LNCaP clone FGC (cell line): ENCODE measurements at regions not wholly inside any gene's neighbourhood (a gene's known extent, or its start where the extent isn't known, plus 50 kb on each side); places are given as distances from the start of the nearest gene placed in this dataset.

Experiments used
- DNase-seq: peaks from one replicate; pipeline ENCODE4 v3.0.0-alpha.2; 2011; ENCODE audit warnings: low read depth
- H3K4me3 ChIP-seq: 2 replicates; pipeline ENCODE4 v1.5.1; 2011; ENCODE audit warnings: mild to moderate bottlenecking, low read depth, low read length, control low read depth
- TF ChIP-seq, protein P1 (sequence below): IDR thresholded peaks from 2 replicates; pipeline ENCODE4 v1.5.1; 2012; ENCODE audit warnings: mild to moderate bottlenecking; ENCODE audit not compliant: control insufficient read depth, insufficient read depth; ENCODE audit errors: extremely low read depth

DNA sequence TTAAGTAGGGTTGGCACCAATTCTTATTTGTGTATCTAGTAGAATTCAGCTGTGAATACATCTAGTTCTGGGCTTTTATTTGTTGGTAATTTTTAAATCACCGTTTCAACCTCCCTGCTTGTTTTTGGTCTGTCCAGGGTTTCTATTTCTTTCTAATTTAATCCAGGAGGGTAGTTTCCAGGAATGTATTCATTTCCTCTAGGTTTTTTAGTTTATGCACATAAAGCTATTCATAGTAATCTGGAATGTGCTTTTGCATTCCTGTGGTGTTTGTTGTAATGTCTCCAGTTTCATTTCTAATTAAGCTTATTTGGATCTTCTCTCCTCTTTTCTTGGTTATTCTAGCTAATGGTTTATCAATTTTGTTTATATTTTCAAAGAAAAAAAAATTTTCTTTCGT lies 1361.8 kb upstream of the DDX18 start:
- H3K4me3 ChIP-seq, result no peak overlapping the region
- TF ChIP-seq, protein P1, sequence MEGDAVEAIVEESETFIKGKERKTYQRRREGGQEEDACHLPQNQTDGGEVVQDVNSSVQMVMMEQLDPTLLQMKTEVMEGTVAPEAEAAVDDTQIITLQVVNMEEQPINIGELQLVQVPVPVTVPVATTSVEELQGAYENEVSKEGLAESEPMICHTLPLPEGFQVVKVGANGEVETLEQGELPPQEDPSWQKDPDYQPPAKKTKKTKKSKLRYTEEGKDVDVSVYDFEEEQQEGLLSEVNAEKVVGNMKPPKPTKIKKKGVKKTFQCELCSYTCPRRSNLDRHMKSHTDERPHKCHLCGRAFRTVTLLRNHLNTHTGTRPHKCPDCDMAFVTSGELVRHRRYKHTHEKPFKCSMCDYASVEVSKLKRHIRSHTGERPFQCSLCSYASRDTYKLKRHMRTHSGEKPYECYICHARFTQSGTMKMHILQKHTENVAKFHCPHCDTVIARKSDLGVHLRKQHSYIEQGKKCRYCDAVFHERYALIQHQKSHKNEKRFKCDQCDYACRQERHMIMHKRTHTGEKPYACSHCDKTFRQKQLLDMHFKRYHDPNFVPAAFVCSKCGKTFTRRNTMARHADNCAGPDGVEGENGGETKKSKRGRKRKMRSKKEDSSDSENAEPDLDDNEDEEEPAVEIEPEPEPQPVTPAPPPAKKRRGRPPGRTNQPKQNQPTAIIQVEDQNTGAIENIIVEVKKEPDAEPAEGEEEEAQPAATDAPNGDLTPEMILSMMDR, result no peak
- DNase-seq, result no peak

DNA sequence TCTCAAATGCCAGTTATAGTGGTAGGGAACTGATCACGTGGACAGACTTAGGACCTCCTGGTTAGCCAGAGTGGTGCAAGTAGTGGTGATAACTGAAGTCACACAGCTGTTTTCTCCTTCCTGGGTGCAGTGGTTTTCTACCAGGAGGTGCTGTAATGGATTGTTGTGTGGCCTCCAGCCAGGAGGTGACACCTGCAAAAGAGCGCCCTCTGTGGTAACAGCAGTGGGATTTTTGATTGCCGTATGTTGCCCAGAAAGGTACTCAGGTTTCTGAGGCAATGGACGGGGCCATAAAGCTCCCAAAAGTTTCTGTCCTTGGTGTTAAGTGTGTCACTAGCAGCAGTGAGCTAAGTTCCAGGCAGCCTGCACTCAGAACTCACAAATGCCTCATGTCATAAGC lies 1358.1 kb upstream of the DDX18 start:
- DNase-seq, result no peak
- H3K4me3 ChIP-seq, result no peak overlapping the region
- TF ChIP-seq, protein P1, result no peak

DNA sequence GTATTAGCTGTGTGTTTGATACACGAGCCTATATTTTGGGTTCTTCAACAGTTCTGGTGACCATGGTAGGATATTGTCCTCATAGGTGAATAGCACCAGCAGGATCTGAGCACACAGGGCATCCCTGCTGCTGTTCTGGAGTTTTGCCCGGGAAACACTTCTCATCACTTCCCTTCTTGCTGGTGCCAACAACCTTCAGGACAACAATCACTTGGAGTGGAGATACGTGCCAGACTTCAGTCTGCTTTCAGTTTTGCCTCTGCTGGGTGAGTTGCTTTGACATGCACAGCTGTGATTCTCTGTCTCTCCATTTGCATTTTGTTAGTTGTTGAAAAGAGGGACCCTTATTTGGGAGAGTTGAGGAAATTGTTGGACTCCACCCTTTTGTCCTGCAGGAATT lies 1347.2 kb upstream of the DDX18 start:
- TF ChIP-seq, protein P1, result no peak
- DNase-seq, result no peak
- H3K4me3 ChIP-seq, result no peak overlapping the region

DNA sequence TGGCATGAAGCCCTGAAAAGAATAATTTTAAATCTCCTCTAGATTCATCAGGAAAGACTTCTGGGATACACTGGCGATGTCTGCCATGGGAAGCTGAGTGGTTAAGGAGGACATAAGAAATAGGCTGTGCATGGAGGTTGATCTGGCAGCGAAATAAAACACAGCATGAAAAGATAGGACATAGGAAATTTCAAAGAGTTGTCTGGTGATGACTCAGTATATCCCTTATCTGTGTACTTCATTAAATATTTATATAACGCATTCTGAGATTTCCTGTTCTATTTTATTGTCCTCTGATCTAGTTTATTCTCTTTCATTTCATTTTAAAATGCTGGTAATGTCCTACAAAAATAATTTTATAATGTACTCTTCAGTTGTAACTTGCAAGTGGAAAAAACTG lies 1337.3 kb upstream of the DDX18 start:
- TF ChIP-seq, protein P1, result no peak

DNA sequence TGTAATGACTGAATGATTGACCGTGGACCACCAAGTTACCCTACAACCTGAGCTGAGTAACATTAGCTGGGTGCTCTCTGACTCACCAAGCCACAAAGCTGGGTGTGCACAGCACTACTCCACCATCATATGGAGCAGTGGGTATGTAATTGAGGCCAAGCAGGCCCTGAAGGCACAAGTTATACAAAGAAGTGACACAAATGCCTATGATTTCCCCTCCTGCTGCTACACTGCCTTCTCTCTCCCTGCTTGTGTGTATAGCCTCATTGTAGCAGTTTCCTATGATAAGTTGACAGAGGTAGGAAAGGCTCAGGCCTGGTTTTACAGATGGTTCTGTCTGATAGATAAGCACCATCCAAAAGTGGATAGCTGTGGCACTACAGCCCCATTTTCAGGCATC lies 1327.2 kb upstream of the DDX18 start:
- TF ChIP-seq, protein P1, result no peak
- no peak overlapping the region for H3K4me3 ChIP-seq
- no peak for DNase-seq

More for the DNA sequence above, 1337.3 kb upstream of the DDX18 start:
- DNase-seq, result no peak
- no peak overlapping the region for H3K4me3 ChIP-seq

DNA sequence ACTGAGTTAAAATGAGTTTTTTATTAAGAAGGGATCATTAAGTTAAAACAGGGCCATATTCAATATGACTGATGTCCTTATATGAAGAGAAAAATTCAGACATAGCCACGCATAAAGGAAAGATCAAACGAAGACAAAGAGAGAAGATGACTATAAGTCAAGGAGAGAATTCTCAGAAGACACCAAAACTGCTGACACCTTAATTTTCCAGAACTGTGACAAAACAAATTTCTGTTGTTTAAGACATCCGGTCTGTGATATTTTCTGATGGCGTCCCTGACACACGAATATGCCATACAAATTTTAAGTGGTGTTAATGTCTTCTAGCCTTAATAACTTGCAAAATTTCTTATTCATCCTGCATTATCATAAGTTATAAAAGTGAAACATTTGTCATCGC lies 1325.2 kb upstream of the DDX18 start:
- TF ChIP-seq, protein P1, result no peak
- DNase-seq, result no peak
- no peak overlapping the region for H3K4me3 ChIP-seq

DNA sequence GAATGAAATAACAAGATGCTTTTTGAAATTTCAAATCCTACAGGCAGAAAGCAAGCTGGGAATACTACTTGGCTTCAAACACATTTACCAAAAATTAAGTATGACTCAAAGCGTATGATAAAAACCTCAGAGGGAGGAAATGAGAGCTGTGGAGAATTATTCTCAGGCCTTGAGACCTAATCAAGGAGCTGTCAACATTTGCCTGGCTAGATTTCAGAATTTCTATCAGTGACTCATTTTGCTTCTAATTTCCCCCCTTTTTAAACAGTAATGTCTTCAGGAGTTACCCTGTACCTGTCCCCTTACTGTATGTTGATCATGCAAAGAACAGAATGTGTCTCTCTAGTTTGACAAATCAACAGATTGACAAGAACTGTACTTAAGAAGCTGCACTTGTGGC lies 1324.5 kb upstream of the DDX18 start:
- no peak for DNase-seq
- TF ChIP-seq, protein P1, result no peak

More for the DNA sequence above, 1324.5 kb upstream of the DDX18 start:
- no peak overlapping the region for H3K4me3 ChIP-seq
